ENCODE measurements at regions not wholly inside any gene's neighbourhood (a gene's known extent, or its start where the extent isn't known, plus 50 kb on each side); places are given as distances from the start of the nearest gene placed in this dataset.

- H3K4me1 ChIP-seq, result no peaks in the 10 kb centered on the region
- no peaks in the 10 kb centered on the region for H3K9me3 ChIP-seq (replicated peaks)
- H3K4me3 ChIP-seq, result no peak overlapping the region
- no peaks in the 10 kb centered on the region; the same call in 1 of the 2 replicates for H3K27me3 ChIP-seq
- no peak for DNase-seq
- H3K36me3 ChIP-seq, result no peaks in the 10 kb centered on the region
- H3K27ac ChIP-seq, result no peak overlapping the region
These were observed 220.6 kb upstream of the THRB start for GRCh38 chr3:24715171-24715792.

GRCh38 chr3:24722087-24722486 is 227.4 kb upstream of the THRB start:
- no peak overlapping the region for H3K27ac ChIP-seq
- no peaks in the 10 kb centered on the region for H3K9me3 ChIP-seq (replicated peaks)
- no peaks in the 10 kb centered on the region for H3K4me1 ChIP-seq
- H3K36me3 ChIP-seq, result no peaks in the 10 kb centered on the region
- H3K4me3 ChIP-seq, result no peak overlapping the region
- DNase-seq, result no peak
- H3K27me3 ChIP-seq, result no peaks in the 10 kb centered on the region; the same call in 1 of the 2 replicates

GRCh38 chr3:24725514-24726255 is 231.0 kb upstream of the THRB start:
- no peak for DNase-seq
- Histone ChIP-seq H3K27ac (no peak overlapping the region), H3K36me3 (no peaks in the 10 kb centered on the region), H3K9me3 (replicated peaks) (no peaks in the 10 kb centered on the region), H3K4me3 (no peak overlapping the region), H3K4me1 (no peaks in the 10 kb centered on the region), H3K27me3 (no peaks in the 10 kb centered on the region)

- no peak for DNase-seq
- no peaks in the 10 kb centered on the region for H3K27me3 ChIP-seq
- no peaks in the 10 kb centered on the region for H3K36me3 ChIP-seq
- no peak overlapping the region for H3K4me3 ChIP-seq
- no peaks in the 10 kb centered on the region for H3K4me1 ChIP-seq
- no peaks in the 10 kb centered on the region for H3K9me3 ChIP-seq (replicated peaks)
- no peak overlapping the region for H3K27ac ChIP-seq
These were observed 231.8 kb upstream of the THRB start for GRCh38 chr3:24726423-24726822.

GRCh38 chr3:24730173-24730572 is 235.5 kb upstream of the THRB start:
- H3K27ac ChIP-seq, result no peak overlapping the region
- H3K4me3 ChIP-seq, result no peak overlapping the region
- no peaks in the 10 kb centered on the region for H3K36me3 ChIP-seq
- H3K9me3 ChIP-seq (replicated peaks), result no peaks in the 10 kb centered on the region
- no peaks in the 10 kb centered on the region for H3K4me1 ChIP-seq
- no peak for DNase-seq
- no peaks in the 10 kb centered on the region for H3K27me3 ChIP-seq

- Histone ChIP-seq H3K4me3 (no peak overlapping the region), H3K9me3 (replicated peaks) (no peaks in the 10 kb centered on the region)
- no peak for DNase-seq
These were observed 239.4 kb upstream of the THRB start for GRCh38 chr3:24734019-24734418.

GRCh38 chr3:24736701-24737100 is 242.1 kb upstream of the THRB start:
- H3K4me1 ChIP-seq, result no peaks in the 10 kb centered on the region
- no peaks in the 10 kb centered on the region for H3K36me3 ChIP-seq
- DNase-seq, result no peak
- H3K27me3 ChIP-seq, result no peaks in the 10 kb centered on the region
- no peak overlapping the region for H3K4me3 ChIP-seq
- H3K27ac ChIP-seq, result no peak overlapping the region
- no peaks in the 10 kb centered on the region for H3K9me3 ChIP-seq (replicated peaks)

More at GRCh38 chr3:24734019-24734418, 239.4 kb upstream of the THRB start:
- Histone ChIP-seq H3K27me3 (no peaks in the 10 kb centered on the region), H3K36me3 (no peaks in the 10 kb centered on the region), H3K4me1 (no peaks in the 10 kb centered on the region), H3K27ac (no peak overlapping the region)

- no peaks in the 10 kb centered on the region for H3K4me1 ChIP-seq
- H3K27me3 ChIP-seq, result no peaks in the 10 kb centered on the region
- no peak overlapping the region for H3K27ac ChIP-seq
- no peaks in the 10 kb centered on the region for H3K36me3 ChIP-seq
- no peaks in the 10 kb centered on the region for H3K9me3 ChIP-seq (replicated peaks)
- no peak for DNase-seq
- H3K4me3 ChIP-seq, result no peak overlapping the region
These were observed 245.7 kb upstream of the THRB start for GRCh38 chr3:24740326-24740725.

GRCh38 chr3:24741506-24741905 is 246.9 kb upstream of the THRB start:
- Histone ChIP-seq H3K9me3 (replicated peaks) (no peaks in the 10 kb centered on the region), H3K27ac (no peak overlapping the region), H3K27me3 (peaks cover 2% of the 10 kb centered on the region; the same call in 1 of the 2 replicates), H3K4me3 (no peak overlapping the region), H3K36me3 (no peaks in the 10 kb centered on the region), H3K4me1 (no peaks in the 10 kb centered on the region)
- DNase-seq, result no peak

GRCh38 chr3:24748520-24748919 is 253.9 kb upstream of the THRB start:
- H3K4me3 ChIP-seq, result no peak overlapping the region
- H3K36me3 ChIP-seq, result no peaks in the 10 kb centered on the region
- no peak for DNase-seq
- H3K9me3 ChIP-seq (replicated peaks), result no peaks in the 10 kb centered on the region
- H3K27me3 ChIP-seq, result peaks cover 9% of the 10 kb centered on the region; the same call in 1 of the 2 replicates
- H3K4me1 ChIP-seq, result no peaks in the 10 kb centered on the region
- no peak overlapping the region for H3K27ac ChIP-seq

GRCh38 chr3:24751020-24751419 is 256.4 kb upstream of the THRB start:
- no peak for DNase-seq
- H3K36me3 ChIP-seq, result no peaks in the 10 kb centered on the region
- no peaks in the 10 kb centered on the region for H3K4me1 ChIP-seq
- no peaks in the 10 kb centered on the region for H3K9me3 ChIP-seq (replicated peaks)
- H3K27ac ChIP-seq, result no peak overlapping the region
- peaks cover 6% of the 10 kb centered on the region; the same call in 1 of the 2 replicates for H3K27me3 ChIP-seq
- no peak overlapping the region for H3K4me3 ChIP-seq

GRCh38 chr3:24756101-24756888 is 261.6 kb upstream of the THRB start:
- H3K27me3 ChIP-seq, result peaks cover 6% of the 10 kb centered on the region; the same call in 1 of the 2 replicates
- H3K27ac ChIP-seq, result no peak overlapping the region
- H3K4me3 ChIP-seq, result no peak overlapping the region
- H3K4me1 ChIP-seq, result no peaks in the 10 kb centered on the region
- no peak for DNase-seq
- no peaks in the 10 kb centered on the region for H3K36me3 ChIP-seq
- no peaks in the 10 kb centered on the region for H3K9me3 ChIP-seq (replicated peaks)

- no peak for DNase-seq
- H3K4me3 ChIP-seq, result no peak overlapping the region
- no peaks in the 10 kb centered on the region for H3K4me1 ChIP-seq
- H3K27me3 ChIP-seq, result no peaks in the 10 kb centered on the region
- H3K9me3 ChIP-seq (replicated peaks), result no peaks in the 10 kb centered on the region
- no peak overlapping the region for H3K27ac ChIP-seq
- H3K36me3 ChIP-seq, result no peaks in the 10 kb centered on the region
These were observed 268.7 kb upstream of the THRB start for GRCh38 chr3:24763393-24763792.

GRCh38 chr3:24764236-24764915 is 269.7 kb upstream of the THRB start:
- Histone ChIP-seq H3K4me3 (no peak overlapping the region), H3K27ac (no peak overlapping the region), H3K9me3 (replicated peaks) (no peaks in the 10 kb centered on the region), H3K4me1 (no peaks in the 10 kb centered on the region), H3K27me3 (no peaks in the 10 kb centered on the region), H3K36me3 (no peaks in the 10 kb centered on the region)
- no peak for DNase-seq

- Histone ChIP-seq H3K27me3 (no peaks in the 10 kb centered on the region), H3K4me3 (no peak overlapping the region), H3K27ac (no peak overlapping the region), H3K4me1 (no peaks in the 10 kb centered on the region), H3K36me3 (no peaks in the 10 kb centered on the region), H3K9me3 (replicated peaks) (no peaks in the 10 kb centered on the region)
- DNase-seq, result no peak
These were observed 270.7 kb upstream of the THRB start for GRCh38 chr3:24765399-24765798.

Data from SJCRH30 (cell line).